ENCODE measurements at regions not wholly inside any gene's neighbourhood (a gene's known extent, or its start where the extent isn't known, plus 50 kb on each side); places are given as distances from the start of the nearest gene placed in this dataset.

- WGBS (ENCODE audit: low lambda C conversion rate), result 5% methylated on average over 3 of the region's 3 CpGs
- Histone ChIP-seq H2AFZ (ENCODE audit: low read depth) (no peak overlapping the region), H3K79me2 (ENCODE audit: insufficient read depth) (no peaks in the 10 kb centered on the region), H3K9me2 (no peaks in the 10 kb centered on the region), H3K27me3 (ENCODE audit: insufficient read depth) (no peaks in the 10 kb centered on the region), H3K4me2 (no peak overlapping the region), H3K9ac (no peak overlapping the region), H3K36me3 (replicated peaks in 1 of 2; ENCODE audit: control insufficient read depth in 1 of 2, insufficient read depth in 2 of 2, low read length in 1 of 2) (no peaks in the 10 kb centered on the region), H3K9me3 (no peaks in the 10 kb centered on the region), H3K4me1 (ENCODE audit: control insufficient read depth in 1 of 2, insufficient read depth in 2 of 2, low read depth in 1 of 2, low read length in 1 of 2) (no peaks in the 10 kb centered on the region), H4K20me1 (ENCODE audit: insufficient read depth) (no peaks in the 10 kb centered on the region), H3K4me3 (ENCODE audit: low read depth in 2 of 2, low read length in 1 of 2) (no peak overlapping the region), H3F3A (replicated peaks; ENCODE audit: insufficient read depth) (no peaks in the 10 kb centered on the region), H3K27ac (ENCODE audit: low read depth in 2 of 2, low read length in 1 of 2) (no peak overlapping the region)
- CTCF ChIA-PET, result interaction anchor here (3.9 kb wide), 1 partner anchor 11 kb away, joined by 28 read pairs; no protein-coding TSS in a partner anchor
- DNase-seq, result no peak
- POLR2A ChIA-PET, result no interaction called here
- TF ChIP-seq ZBTB33 (IDR thresholded peaks at IDR 0.05; ENCODE audit: borderline replicate concordance, low read depth), result no peak
- TF ChIP-seq SMC3 (IDR thresholded peaks at IDR 0.05; ENCODE audit: low read depth, low read length), result no peak
- no peak for TF ChIP-seq FOXJ3 (CRISPR knock-in tag; IDR thresholded peaks at IDR 0.05)
- no peak for TF ChIP-seq NRF1 (IDR thresholded peaks at IDR 0.05; ENCODE audit: low read depth, low read length)
- TF ChIP-seq RCOR1 (IDR thresholded peaks at IDR 0.05; ENCODE audit: low read length), result no peak
- TF ChIP-seq MEF2A (IDR thresholded peaks at IDR 0.05; ENCODE audit: borderline replicate concordance, low read depth), result no peak
Measured at GRCh38 chr9:73280113-73280512, 128.4 kb downstream of the ANXA1 start.

GRCh38 chr9:73284377-73284776 lies 132.7 kb downstream of the ANXA1 start:
- WGBS (ENCODE audit: low lambda C conversion rate), result 38% methylated on average over 9 of the region's 9 CpGs

More at GRCh38 chr9:73284377-73284776, 132.7 kb downstream of the ANXA1 start:
- H3K9me2 ChIP-seq, result no peaks in the 10 kb centered on the region
- DNase-seq, result no peak
- no peaks in the 10 kb centered on the region for H4K20me1 ChIP-seq (ENCODE audit: insufficient read depth)
- no peak overlapping the region for H3K4me2 ChIP-seq
- H2AFZ ChIP-seq (ENCODE audit: low read depth), result no peak overlapping the region
- no peaks in the 10 kb centered on the region for H3K27me3 ChIP-seq (ENCODE audit: insufficient read depth)
- no peak overlapping the region for H3K27ac ChIP-seq (ENCODE audit: low read depth in 2 of 2, low read length in 1 of 2)
- no peak overlapping the region for H3K4me3 ChIP-seq (ENCODE audit: low read depth in 2 of 2, low read length in 1 of 2)
- no peaks in the 10 kb centered on the region for H3K36me3 ChIP-seq (replicated peaks in 1 of 2; ENCODE audit: control insufficient read depth in 1 of 2, insufficient read depth in 2 of 2, low read length in 1 of 2)
- ChIA-PET CTCF (no interaction called here), POLR2A (no interaction called here)
- H3K4me1 ChIP-seq (ENCODE audit: control insufficient read depth in 1 of 2, insufficient read depth in 2 of 2, low read depth in 1 of 2, low read length in 1 of 2), result no peaks in the 10 kb centered on the region
- no peak for TF ChIP-seq RCOR1 (IDR thresholded peaks at IDR 0.05; ENCODE audit: low read length)
- TF ChIP-seq FOXM1 (IDR thresholded peaks at IDR 0.05; ENCODE audit: low read depth), result no peak
- TF ChIP-seq EZH2phosphoT487 (IDR thresholded peaks at IDR 0.05; ENCODE audit: borderline replicate concordance, low read depth), result no peak
- TF ChIP-seq ELF1 (IDR thresholded peaks at IDR 0.05), result no peak
- no peak for TF ChIP-seq NRF1 (IDR thresholded peaks at IDR 0.05; ENCODE audit: low read depth, low read length)
- TF ChIP-seq RFX5 (IDR thresholded peaks at IDR 0.05; ENCODE audit: low read length), result no peak
- TF ChIP-seq MXI1 (IDR thresholded peaks at IDR 0.05; ENCODE audit: low read depth, low read length), result no peak
- TF ChIP-seq MEF2A (IDR thresholded peaks at IDR 0.05; ENCODE audit: borderline replicate concordance, low read depth), result no peak
- TF ChIP-seq CHD2 (IDR thresholded peaks at IDR 0.05; ENCODE audit: low read length, partially characterized antibody), result no peak
- TF ChIP-seq IRF3 (IDR thresholded peaks at IDR 0.05; ENCODE audit: low read depth, low read length), result no peak
- no peak for TF ChIP-seq NFIC (IDR thresholded peaks at IDR 0.05; ENCODE audit: borderline replicate concordance)
- no peak for TF ChIP-seq YY1 (IDR thresholded peaks at IDR 0.05; ENCODE audit: low read depth)
- no peak for TF ChIP-seq USF2 (IDR thresholded peaks at IDR 0.05; ENCODE audit: borderline replicate concordance, low read depth, low read length)
- TF ChIP-seq SIN3A (IDR thresholded peaks at IDR 0.05; ENCODE audit: borderline replicate concordance, low read depth, low read length), result no peak
- no peak for TF ChIP-seq CTCF (IDR thresholded peaks at IDR 0.05)
- TF ChIP-seq FOSL2 (IDR thresholded peaks at IDR 0.05; ENCODE audit: borderline replicate concordance, low read depth), result no peak
- no peak for TF ChIP-seq FOXJ3 (CRISPR knock-in tag; IDR thresholded peaks at IDR 0.05)
- H3K79me2 ChIP-seq (ENCODE audit: insufficient read depth), result no peaks in the 10 kb centered on the region
- H3F3A ChIP-seq (replicated peaks; ENCODE audit: insufficient read depth), result no peaks in the 10 kb centered on the region
- H3K9ac ChIP-seq, result no peak overlapping the region
- H3K9me3 ChIP-seq, result no peaks in the 10 kb centered on the region

Data from SK-N-SH (cell line).